ENCODE measurements at regions not wholly inside any gene's neighbourhood (a gene's known extent, or its start where the extent isn't known, plus 50 kb on each side); places are given as distances from the start of the nearest gene placed in this dataset.
"Not testable (repeated sequence)": the region's sequence is repeated elsewhere in the genome, so short reads cannot be mapped to it uniquely, and the experiment has no call there.

DNA sequence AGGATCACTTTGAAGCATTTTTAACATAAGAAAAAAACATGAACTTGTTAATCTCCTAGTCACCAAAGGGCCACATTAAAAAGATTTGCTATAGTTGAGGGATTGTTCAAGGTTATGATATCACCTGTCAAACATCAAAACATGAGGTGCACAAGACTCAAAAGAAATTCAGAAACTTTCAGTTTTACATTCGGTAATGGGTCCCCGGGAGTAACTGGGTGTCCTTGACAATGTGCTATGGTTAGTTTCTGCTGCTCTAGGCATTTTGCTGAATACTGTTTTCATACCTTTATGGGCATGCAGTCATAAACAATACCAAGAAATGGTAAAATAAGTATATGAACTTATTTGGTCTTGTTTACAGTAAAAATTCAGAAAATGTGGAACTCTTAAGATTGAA, 92.8 kb upstream of the EDIL3 start:
- DNase-seq: no peak

DNA sequence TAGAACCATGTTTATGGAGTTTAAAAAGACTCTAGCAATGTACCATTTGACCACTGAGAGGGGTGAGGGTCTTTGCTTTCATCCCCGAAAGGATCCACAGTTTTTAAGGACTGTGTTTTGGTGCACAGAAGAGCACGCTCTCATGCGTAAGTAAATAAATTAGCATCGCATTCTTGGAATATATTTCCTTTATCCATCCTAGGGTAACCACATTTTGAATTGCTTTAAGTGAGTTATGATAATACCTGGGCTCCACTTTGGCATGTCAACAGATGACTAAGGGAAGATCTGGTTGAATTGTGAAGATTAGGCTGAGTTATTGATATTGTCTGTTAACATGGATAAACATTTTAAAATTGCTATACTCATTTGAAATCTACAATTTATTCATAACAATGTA, 89.4 kb upstream of the EDIL3 start:
- no peak for DNase-seq

DNA sequence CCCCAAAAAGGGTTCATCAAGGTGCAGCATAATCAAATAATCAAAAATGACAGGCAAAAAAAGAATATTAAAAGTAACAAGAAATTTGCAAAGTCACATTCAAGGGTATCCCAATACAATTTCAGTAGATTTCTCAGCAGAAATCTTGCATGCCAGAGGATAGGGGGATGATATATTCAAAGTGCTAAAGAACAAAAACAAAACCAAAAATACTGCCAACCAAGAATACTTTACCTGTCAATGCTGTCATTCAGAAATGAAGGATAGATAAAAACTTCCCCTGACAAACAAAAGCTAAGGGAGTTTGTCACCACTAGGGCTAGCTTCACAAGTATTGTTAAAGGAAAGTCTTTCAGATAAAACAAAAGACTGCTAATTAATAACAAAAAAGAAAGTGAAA, 68.7 kb upstream of the EDIL3 start:
- DNase-seq: no peak

DNA sequence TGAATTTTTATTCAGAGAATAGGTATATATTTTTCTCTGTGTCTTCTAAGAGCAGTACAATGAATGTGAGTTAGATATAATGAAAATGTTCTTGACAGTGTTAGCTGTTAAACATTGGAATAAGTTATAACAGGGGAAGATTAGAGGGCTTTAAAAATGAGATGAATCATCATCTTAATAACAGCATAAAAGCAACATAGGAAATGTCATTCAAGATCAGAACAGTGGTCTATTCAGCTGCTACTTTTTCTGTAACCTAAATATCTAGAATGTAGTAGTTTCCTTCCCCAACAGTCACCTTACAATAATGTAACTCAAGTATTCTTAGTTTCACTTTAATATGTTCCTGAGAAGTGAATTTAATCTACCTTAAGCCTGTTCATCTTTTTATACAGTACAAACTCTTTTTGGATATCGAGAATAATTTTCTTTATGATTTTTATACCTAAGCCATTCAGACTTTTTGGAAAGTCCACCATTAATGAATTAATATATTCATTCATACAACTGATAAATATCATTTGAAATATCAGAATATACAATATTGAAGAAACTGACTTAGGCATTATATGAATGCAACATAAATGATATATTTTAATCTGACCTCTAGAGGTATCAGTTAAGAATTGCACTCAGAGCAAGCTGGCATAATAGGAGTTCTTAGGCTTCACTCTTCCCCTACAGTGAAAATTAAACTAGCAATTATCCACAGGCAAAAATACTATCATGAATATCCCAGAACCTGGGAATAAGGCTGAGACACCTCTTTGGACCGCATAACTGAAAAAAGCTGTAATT, 66.1 kb upstream of the EDIL3 start:
- no peak for DNase-seq

DNA sequence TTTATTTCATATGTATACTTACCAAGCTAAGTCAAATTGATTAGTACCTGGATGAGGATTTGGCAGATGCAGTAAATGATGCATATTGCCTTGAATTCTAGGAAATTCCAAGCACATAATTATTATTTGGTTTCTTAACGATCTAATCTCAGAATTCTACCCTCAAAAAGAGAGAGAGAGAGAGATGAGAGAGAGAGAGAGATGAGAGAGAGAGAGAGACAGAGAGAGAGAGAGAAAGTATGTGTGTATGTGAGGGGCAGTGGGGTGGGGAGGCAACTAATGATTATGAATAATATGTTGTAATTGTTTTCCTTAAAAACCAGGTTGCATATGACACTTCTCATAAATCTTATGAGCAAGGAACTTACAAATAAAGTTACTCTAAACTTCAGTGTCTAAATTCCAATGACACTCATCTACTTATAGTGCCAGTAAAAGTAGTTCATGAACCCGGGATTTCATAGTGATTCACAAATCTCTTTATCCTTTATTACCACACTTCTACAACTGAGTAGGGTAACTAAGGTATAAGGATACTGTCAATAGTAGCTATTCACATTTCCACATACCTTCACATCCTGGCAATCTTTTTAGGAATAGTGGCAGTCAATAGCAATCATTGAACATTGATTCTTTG, 60.5 kb upstream of the EDIL3 start:
- no peak for DNase-seq

DNA sequence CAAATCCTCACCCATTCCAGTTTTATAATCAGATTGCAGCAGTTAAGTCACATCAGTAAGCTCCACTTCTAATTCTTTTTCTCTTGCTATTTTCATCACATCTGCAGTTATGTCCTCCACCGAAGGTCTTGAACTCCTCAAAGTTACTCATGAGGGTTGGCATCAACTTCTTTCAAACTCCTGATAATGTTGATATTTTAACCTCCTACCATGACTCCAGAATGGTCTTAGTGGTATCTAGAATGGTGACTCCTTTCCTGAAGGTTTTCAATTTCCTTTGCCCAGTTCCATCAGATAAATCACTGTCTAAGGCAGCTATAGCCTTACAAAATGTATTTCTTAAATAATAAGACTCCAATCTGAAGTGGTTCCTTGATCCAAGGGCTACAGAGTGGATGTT, 53.8 kb upstream of the EDIL3 start:
- DNase-seq: no peak

DNA sequence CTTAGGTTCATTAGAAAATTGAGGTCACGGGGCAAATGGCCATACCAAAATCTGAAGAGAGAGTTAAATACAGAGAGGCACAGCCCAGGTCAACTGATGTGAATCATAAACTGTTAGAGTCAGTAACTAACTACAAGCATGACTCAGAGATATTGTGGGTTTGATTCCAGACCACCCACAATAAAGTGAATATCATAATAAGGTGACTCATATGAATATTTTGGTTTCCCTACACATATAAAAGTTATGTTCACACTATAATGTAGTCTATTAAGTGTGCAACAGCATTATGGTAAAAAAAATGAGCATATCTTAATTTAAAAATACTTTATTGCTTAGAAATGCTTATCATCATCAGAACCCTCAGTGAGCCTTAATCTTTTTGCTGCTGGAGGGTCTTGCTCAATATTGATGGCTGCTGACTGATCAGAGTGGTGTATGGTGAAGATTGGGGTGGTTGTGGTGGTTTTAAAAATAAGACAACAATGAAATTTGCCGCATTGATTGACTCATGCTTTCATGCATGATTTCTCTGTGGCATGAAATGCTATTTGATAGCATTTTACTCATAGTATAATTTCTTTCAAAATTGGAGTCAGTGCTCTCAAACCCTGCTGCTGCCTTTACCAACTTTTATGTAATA, 53.1 kb upstream of the EDIL3 start:
- DNase-seq: no peak

DNA sequence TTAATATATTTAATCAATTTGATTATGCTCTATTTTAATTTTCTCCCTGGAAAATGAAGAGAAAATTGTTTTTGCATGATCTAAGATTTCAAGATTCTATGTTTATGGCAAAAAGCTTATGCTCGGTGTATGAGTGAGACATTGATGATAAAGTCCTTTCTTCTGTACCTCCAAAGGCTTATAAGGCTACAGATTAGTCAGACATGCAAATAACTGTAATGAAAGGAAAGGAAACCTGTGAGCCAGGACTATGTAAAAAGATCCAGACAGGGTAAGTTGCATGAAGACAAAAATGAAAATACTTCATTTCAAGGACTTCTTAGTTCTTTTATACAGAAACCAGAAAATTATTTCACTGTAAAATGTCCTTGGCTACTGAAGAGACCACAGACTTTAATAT, 52.2 kb upstream of the EDIL3 start:
- no peak for DNase-seq

DNA sequence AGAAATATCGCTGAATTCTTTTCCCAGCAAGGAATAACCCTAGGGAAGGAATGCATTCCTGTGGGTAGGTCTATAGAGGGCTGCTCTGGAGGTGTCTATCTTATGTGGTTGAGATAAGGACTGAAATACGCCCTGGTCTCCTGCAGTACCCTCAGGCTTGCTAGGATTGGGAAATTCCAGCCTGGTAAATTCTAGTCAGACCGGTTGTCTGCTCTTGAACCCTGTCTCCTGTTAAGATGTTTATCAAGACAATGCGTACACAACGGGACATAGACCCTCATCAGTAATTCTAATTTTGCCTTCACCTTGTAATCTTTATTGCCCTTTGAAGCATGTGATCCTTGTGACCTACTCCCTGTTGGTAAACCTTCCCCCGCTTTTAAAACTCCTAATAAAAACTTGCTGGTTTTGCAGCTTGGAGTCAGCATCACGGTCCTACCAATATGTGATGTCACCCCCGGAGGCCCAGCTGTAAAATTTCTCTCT, 51.2 kb upstream of the EDIL3 start:
- not testable (repeated sequence) for DNase-seq

Measured in NCI-H1417 treated with DMSO at 0.1 percent for 48 hours (cell line).